ENCODE measurements at regions not wholly inside any gene's neighbourhood (a gene's known extent, or its start where the extent isn't known, plus 50 kb on each side); places are given as distances from the start of the nearest gene placed in this dataset.

GRCh38 chr1:232280910-232281309, 349.0 kb downstream of the SIPA1L2 start:
- Histone ChIP-seq H3K9ac (ENCODE audit: low read length) (no peak overlapping the region), H3K4me3 (ENCODE audit: low read length) (no peak overlapping the region), H3K27ac (ENCODE audit: low read length) (no peak overlapping the region), H3K4me2 (ENCODE audit: low read length) (no peak overlapping the region), H3K27me3 (ENCODE audit: insufficient read depth, low read depth, low read length) (no peaks in the 10 kb centered on the region), H3K9me3 (ENCODE audit: low read length) (no peaks in the 10 kb centered on the region), H4K20me1 (ENCODE audit: insufficient read depth) (no peaks in the 10 kb centered on the region), H2AFZ (ENCODE audit: low read depth, low read length) (no peak overlapping the region), H3K79me2 (replicated peaks; ENCODE audit: insufficient read depth, low read length) (no peaks in the 10 kb centered on the region), H3K36me3 (ENCODE audit: insufficient read depth, low read length) (no peaks in the 10 kb centered on the region), H3K9me2 (ENCODE audit: insufficient read depth, low read length) (no peaks in the 10 kb centered on the region), H3F3A (ENCODE audit: insufficient read depth, low read length, poor library complexity, severe bottlenecking) (no peaks in the 10 kb centered on the region)
- no peak for TF ChIP-seq TAF1 (IDR thresholded peaks at IDR 0.05; ENCODE audit: low read depth)
- TF ChIP-seq SMC3 (conservative IDR thresholded peaks at IDR 0.05; ENCODE audit: poor library complexity) = no peak
- no peak for TF ChIP-seq EP300 (conservative IDR thresholded peaks at IDR 0.05; ENCODE audit: poor library complexity, severe bottlenecking)
- TF ChIP-seq, protein P1, sequence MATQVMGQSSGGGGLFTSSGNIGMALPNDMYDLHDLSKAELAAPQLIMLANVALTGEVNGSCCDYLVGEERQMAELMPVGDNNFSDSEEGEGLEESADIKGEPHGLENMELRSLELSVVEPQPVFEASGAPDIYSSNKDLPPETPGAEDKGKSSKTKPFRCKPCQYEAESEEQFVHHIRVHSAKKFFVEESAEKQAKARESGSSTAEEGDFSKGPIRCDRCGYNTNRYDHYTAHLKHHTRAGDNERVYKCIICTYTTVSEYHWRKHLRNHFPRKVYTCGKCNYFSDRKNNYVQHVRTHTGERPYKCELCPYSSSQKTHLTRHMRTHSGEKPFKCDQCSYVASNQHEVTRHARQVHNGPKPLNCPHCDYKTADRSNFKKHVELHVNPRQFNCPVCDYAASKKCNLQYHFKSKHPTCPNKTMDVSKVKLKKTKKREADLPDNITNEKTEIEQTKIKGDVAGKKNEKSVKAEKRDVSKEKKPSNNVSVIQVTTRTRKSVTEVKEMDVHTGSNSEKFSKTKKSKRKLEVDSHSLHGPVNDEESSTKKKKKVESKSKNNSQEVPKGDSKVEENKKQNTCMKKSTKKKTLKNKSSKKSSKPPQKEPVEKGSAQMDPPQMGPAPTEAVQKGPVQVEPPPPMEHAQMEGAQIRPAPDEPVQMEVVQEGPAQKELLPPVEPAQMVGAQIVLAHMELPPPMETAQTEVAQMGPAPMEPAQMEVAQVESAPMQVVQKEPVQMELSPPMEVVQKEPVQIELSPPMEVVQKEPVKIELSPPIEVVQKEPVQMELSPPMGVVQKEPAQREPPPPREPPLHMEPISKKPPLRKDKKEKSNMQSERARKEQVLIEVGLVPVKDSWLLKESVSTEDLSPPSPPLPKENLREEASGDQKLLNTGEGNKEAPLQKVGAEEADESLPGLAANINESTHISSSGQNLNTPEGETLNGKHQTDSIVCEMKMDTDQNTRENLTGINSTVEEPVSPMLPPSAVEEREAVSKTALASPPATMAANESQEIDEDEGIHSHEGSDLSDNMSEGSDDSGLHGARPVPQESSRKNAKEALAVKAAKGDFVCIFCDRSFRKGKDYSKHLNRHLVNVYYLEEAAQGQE (IDR thresholded peaks at IDR 0.05; ENCODE audit: borderline replicate concordance) = no peak
- TF ChIP-seq RAD21 (conservative IDR thresholded peaks at IDR 0.05) = no peak
- no peak for TF ChIP-seq POLR2AphosphoS5 (IDR thresholded peaks at IDR 0.05)
- TF ChIP-seq MXI1 (conservative IDR thresholded peaks at IDR 0.05; ENCODE audit: poor library complexity, severe bottlenecking) = no peak
- no peak for TF ChIP-seq CTCF (IDR thresholded peaks at IDR 0.05; ENCODE audit: poor library complexity, severe bottlenecking)
- no peak for TF ChIP-seq EZH2 (IDR thresholded peaks at IDR 0.05; ENCODE audit: borderline replicate concordance, insufficient read depth, low read length, poor library complexity, severe bottlenecking)

- no peak overlapping the region for H2AFZ ChIP-seq (ENCODE audit: low read depth, low read length)
- TF ChIP-seq POLR2AphosphoS5 (IDR thresholded peaks at IDR 0.05) (no peak), EP300 (conservative IDR thresholded peaks at IDR 0.05; ENCODE audit: poor library complexity, severe bottlenecking) (no peak)
These were observed 350.0 kb downstream of the SIPA1L2 start for GRCh38 chr1:232279909-232280400.

DNA sequence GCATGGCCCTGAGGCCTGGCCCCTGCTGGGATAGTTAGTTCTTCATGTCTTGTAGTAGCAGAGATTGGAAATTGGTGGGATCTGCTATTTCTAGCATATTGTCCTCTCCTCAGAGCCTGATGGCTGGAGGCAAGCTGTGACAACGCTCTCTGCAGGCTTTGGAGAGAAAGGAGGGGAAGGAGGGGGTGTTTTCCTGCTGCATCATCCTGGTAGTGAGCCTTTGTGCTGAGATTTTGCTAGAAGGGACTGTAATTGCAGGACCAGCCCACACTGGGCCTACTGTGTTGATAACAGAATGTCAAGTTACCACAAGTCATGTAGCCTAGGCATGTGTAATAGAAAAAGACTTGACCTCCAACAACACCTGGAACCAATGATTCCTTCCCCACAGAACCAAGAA, 351.0 kb downstream of the SIPA1L2 start:
- no peak for TF ChIP-seq TAF1 (IDR thresholded peaks at IDR 0.05; ENCODE audit: low read depth)
- TF ChIP-seq, protein P1 (IDR thresholded peaks at IDR 0.05; ENCODE audit: borderline replicate concordance) = no peak
- TF ChIP-seq POLR2AphosphoS5 (IDR thresholded peaks at IDR 0.05) = no peak
- TF ChIP-seq EZH2 (IDR thresholded peaks at IDR 0.05; ENCODE audit: borderline replicate concordance, insufficient read depth, low read length, poor library complexity, severe bottlenecking) = no peak
- no peaks in the 10 kb centered on the region for H3K9me2 ChIP-seq (ENCODE audit: insufficient read depth, low read length)

More at GRCh38 chr1:232279909-232280400, 350.0 kb downstream of the SIPA1L2 start:
- H3K9me2 ChIP-seq (ENCODE audit: insufficient read depth, low read length) = no peaks in the 10 kb centered on the region
- no peak overlapping the region for H3K27ac ChIP-seq (ENCODE audit: low read length)
- no peaks in the 10 kb centered on the region for H3K27me3 ChIP-seq (ENCODE audit: insufficient read depth, low read depth, low read length)
- no peaks in the 10 kb centered on the region for H3K79me2 ChIP-seq (replicated peaks; ENCODE audit: insufficient read depth, low read length)
- H3K9ac ChIP-seq (ENCODE audit: low read length) = no peak overlapping the region
- H3K36me3 ChIP-seq (ENCODE audit: insufficient read depth, low read length) = no peaks in the 10 kb centered on the region
- H3F3A ChIP-seq (ENCODE audit: insufficient read depth, low read length, poor library complexity, severe bottlenecking) = no peaks in the 10 kb centered on the region
- no peaks in the 10 kb centered on the region for H4K20me1 ChIP-seq (ENCODE audit: insufficient read depth)
- no peak overlapping the region for H3K4me2 ChIP-seq (ENCODE audit: low read length)
- H3K4me3 ChIP-seq (ENCODE audit: low read length) = no peak overlapping the region
- no peaks in the 10 kb centered on the region for H3K9me3 ChIP-seq (ENCODE audit: low read length)

More for the DNA sequence above, 351.0 kb downstream of the SIPA1L2 start:
- Histone ChIP-seq H3K79me2 (replicated peaks; ENCODE audit: insufficient read depth, low read length) (no peaks in the 10 kb centered on the region), H3K27ac (ENCODE audit: low read length) (no peak overlapping the region), H2AFZ (ENCODE audit: low read depth, low read length) (no peak overlapping the region), H3K36me3 (ENCODE audit: insufficient read depth, low read length) (no peaks in the 10 kb centered on the region), H3K4me2 (ENCODE audit: low read length) (no peak overlapping the region), H3K4me3 (ENCODE audit: low read length) (no peak overlapping the region), H3F3A (ENCODE audit: insufficient read depth, low read length, poor library complexity, severe bottlenecking) (no peaks in the 10 kb centered on the region), H3K9me3 (ENCODE audit: low read length) (no peaks in the 10 kb centered on the region), H4K20me1 (ENCODE audit: insufficient read depth) (no peaks in the 10 kb centered on the region), H3K27me3 (ENCODE audit: insufficient read depth, low read depth, low read length) (no peaks in the 10 kb centered on the region), H3K9ac (ENCODE audit: low read length) (no peak overlapping the region)
